Hematopoietic multipotent progenitor cell treated with erythropoietin and hydrocortisone succinate and interleukin-3 and kit ligand, for 17 days (in vitro differentiated cells): ENCODE measurements at regions not wholly inside any gene's neighbourhood (a gene's known extent, or its start where the extent isn't known, plus 50 kb on each side); places are given as distances from the start of the nearest gene placed in this dataset.

Experiments
- DNase-seq: peaks from one replicate; pipeline ENCODE4 v3.0.0-alpha.2; 2015; ENCODE audit warnings: low spot score

- no peak for DNase-seq
Observed at GRCh38 chr9:129236441-129237145, 58.5 kb upstream of the IER5L start.

GRCh38 chr9:129235931-129236331 is 57.9 kb upstream of the IER5L start:
- no peak for DNase-seq

- DNase-seq = no peak
Observed at GRCh38 chr9:129235041-129235930, 57.2 kb upstream of the IER5L start.

GRCh38 chr9:129234491-129234890 is 56.4 kb upstream of the IER5L start:
- no peak for DNase-seq

GRCh38 chr9:129232839-129233591 is 55.0 kb upstream of the IER5L start:
- no peak for DNase-seq

- no peak for DNase-seq
Observed at GRCh38 chr9:129231759-129232158, 53.7 kb upstream of the IER5L start.

- DNase-seq = no peak
Observed at GRCh38 chr9:129231022-129231739, 53.1 kb upstream of the IER5L start.

GRCh38 chr9:129230302-129230701 is 52.2 kb upstream of the IER5L start:
- DNase-seq = no peak
